B cell (primary cell): ENCODE measurements at regions not wholly inside any gene's neighbourhood (a gene's known extent, or its start where the extent isn't known, plus 50 kb on each side); places are given as distances from the start of the nearest gene placed in this dataset.

ENCODE experiments used
- CTCF ChIP-seq: fragments of 200-600 bp; IDR thresholded peaks from one replicate; pipeline ENCODE4 v1.8.0; 2022; ENCODE audit warnings: antibody characterized with exemption, mild to moderate bottlenecking
- EZH2 ChIP-seq: IDR thresholded peaks from 2 replicates; pipeline ENCODE4 v1.6.1; 2012; ENCODE audit warnings: borderline replicate concordance, low read depth, mild to moderate bottlenecking, moderate library complexity, low read length; ENCODE audit not compliant: insufficient read depth, poor library complexity, severe bottlenecking

GRCh38 chr3:481680-482079 is 285.1 kb downstream of the CHL1 start:
- no peak for TF ChIP-seq CTCF
- TF ChIP-seq EZH2, result no peak
